BJ (cell line): ENCODE measurements at regions not wholly inside any gene's neighbourhood (a gene's known extent, or its start where the extent isn't known, plus 50 kb on each side); places are given as distances from the start of the nearest gene placed in this dataset.

Experiments used
- CTCF ChIA-PET: fragments of 350-600 bp; formaldehyde crosslinking; extraction: SDS; loops from one replicate; lab custom pipeline; 2021; ENCODE audit warnings: antibody characterized with exemption, inconsistent platforms; lab: Yijun Ruan, JAX
- POLR2A ChIA-PET: fragments of 300-600 bp; sonication (Branson Sonifier 250); formaldehyde crosslinking; extraction: SDS; loops from one replicate; lab custom pipeline; 2021; ENCODE audit warnings: antibody characterized with exemption; lab: Charles Lee
- DNase-seq: peaks from one replicate; pipeline ENCODE4 v3.0.0-alpha.2; 2011; ENCODE audit warnings: low read depth
- H3K27me3 ChIP-seq: 2 replicates; pipeline ENCODE4 v1.6.0; 2011; ENCODE audit warnings: low read length; ENCODE audit not compliant: control insufficient read depth, insufficient read depth
- H3K36me3 ChIP-seq: 2 replicates; pipeline ENCODE4 v1.5.1; 2011; ENCODE audit warnings: low read length; ENCODE audit not compliant: control insufficient read depth, insufficient read depth
- H3K4me3 ChIP-seq: 2 replicates; pipeline ENCODE4 v1.5.1; 2011; ENCODE audit warnings: low read depth, mild to moderate bottlenecking, control low read depth, low read length
- TF ChIP-seq, protein P1 (sequence below): IDR thresholded peaks from 2 replicates; pipeline ENCODE4 v1.5.1; 2011; ENCODE audit warnings: low read depth, mild to moderate bottlenecking, control low read depth, inconsistent platforms, low read length, moderate library complexity; ENCODE audit not compliant: insufficient read depth

DNA sequence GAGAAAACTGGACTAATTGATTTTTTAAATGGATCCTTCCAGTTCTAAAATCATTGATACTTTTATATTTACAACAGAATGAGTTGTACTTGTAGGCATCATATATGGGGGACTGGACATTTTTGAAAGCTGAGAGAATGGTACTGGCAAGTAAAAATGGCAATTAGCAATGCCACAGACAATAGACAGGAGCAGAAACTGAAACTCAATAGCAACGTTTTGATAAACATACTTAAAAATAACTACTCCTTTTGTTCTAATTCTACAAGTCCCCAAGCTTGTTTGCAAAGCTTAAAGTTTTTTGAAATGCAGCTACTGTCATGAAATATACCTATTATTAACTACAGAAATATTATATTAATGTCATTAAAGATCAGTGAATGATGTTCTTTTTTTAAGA, 52.8 kb upstream of the FBXL7 start:
- no peak for DNase-seq
- Histone ChIP-seq H3K36me3 (no peaks in the 10 kb centered on the region), H3K4me3 (no peak overlapping the region), H3K27me3 (0 out of 2 replicates have a peak, but pooled peaks cover 2% of the 10 kb centered on the region)
- ChIA-PET POLR2A (no interaction called here), CTCF (interaction anchor here (0.7 kb wide), 1 partner anchor 9 kb away, joined by 3 read pairs; no protein-coding TSS in a partner anchor)
- TF ChIP-seq, protein P1, sequence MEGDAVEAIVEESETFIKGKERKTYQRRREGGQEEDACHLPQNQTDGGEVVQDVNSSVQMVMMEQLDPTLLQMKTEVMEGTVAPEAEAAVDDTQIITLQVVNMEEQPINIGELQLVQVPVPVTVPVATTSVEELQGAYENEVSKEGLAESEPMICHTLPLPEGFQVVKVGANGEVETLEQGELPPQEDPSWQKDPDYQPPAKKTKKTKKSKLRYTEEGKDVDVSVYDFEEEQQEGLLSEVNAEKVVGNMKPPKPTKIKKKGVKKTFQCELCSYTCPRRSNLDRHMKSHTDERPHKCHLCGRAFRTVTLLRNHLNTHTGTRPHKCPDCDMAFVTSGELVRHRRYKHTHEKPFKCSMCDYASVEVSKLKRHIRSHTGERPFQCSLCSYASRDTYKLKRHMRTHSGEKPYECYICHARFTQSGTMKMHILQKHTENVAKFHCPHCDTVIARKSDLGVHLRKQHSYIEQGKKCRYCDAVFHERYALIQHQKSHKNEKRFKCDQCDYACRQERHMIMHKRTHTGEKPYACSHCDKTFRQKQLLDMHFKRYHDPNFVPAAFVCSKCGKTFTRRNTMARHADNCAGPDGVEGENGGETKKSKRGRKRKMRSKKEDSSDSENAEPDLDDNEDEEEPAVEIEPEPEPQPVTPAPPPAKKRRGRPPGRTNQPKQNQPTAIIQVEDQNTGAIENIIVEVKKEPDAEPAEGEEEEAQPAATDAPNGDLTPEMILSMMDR = no peak

DNA sequence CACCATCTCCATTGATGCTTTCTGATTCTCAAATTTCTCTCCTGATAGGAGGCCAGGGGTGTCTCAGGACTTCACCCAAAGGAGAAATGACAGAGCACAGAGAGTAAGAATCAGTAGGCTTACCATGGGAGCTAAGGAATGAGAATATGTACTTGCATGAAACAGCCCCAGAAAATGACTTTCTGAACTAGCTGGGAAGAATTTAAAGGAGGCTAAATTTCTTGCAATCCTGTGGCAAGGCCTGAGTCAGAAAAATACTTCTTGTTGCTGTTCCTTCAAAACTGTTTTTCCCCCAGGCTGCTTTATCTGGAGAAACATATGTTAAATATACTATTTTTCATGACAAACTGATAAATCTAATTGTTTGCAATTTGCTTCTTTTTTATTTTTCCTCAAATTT, 53.4 kb upstream of the FBXL7 start:
- ChIA-PET POLR2A (no interaction called here), CTCF (no interaction called here)
- TF ChIP-seq, protein P1 = no peak
- Histone ChIP-seq H3K36me3 (no peaks in the 10 kb centered on the region), H3K27me3 (0 out of 2 replicates have a peak, but pooled peaks cover 2% of the 10 kb centered on the region), H3K4me3 (no peak overlapping the region)
- DNase-seq = peak; percentile 28

DNA sequence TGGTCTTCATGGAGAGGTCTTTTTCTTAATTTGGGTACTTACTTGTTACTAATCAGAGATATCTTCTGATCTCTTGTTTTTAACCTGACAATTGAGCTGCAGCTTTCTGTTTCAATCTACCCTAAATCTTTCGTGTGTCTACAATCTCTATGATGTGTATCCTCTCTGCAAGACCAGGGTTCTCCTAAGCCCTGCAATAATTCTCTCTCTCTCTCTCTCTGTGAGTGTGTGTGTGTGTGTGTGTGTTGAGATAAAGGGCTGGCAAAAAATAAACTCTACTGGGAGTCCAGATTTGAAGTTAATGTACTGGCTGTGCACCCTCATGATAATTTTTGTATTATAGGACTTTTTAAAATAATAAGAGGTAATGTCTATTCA, 57.8 kb upstream of the FBXL7 start:
- DNase-seq = no peak
- POLR2A ChIA-PET = no interaction called here
- Histone ChIP-seq H3K27me3 (0 out of 2 replicates have a peak, but pooled peaks cover 2% of the 10 kb centered on the region), H3K36me3 (no peaks in the 10 kb centered on the region), H3K4me3 (no peak overlapping the region)
- CTCF ChIA-PET = no interaction called here
- TF ChIP-seq, protein P1 = no peak

DNA sequence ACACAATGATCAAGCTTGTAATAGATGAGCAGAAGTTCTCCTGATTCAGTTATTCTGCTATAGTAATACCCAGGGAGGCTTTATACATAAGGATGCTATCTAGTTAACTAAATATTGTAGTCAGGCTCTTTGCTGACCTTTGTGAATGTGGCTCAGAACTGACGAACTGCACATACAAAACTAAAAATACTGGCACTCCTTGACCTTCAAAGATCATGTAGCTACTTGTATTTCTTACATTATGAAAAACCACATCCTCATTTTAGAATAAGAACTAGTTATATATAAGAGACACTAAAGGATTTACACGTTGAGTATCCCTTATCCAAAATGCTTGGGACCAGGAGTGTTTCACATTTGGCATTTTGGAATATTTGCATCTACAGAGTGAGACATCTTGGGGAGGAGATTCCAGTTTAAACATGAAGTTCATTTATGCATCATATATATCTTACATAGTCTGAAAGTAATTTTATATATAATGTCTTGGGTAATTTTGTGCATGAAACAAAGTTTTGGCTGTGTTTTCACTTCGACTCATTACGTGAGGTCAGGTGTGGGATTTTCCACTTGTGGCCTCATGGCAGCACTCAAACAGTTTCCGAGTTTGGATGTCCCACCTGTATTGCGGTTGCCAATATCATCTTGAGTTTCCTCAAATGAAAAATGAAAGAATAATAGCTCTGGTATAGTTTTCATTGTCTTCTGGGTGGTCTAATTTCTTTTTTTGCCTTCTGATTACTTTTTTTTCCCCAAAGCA, 58.4 kb upstream of the FBXL7 start:
- DNase-seq = no peak
- Histone ChIP-seq H3K36me3 (no peaks in the 10 kb centered on the region), H3K27me3 (0 out of 2 replicates have a peak, but pooled peaks cover 2% of the 10 kb centered on the region), H3K4me3 (no peak overlapping the region)
- POLR2A ChIA-PET = no interaction called here
- CTCF ChIA-PET = interaction anchor here (0.6 to 1.2 kb wide), 2 partner anchors 29 to 335 kb away, joined by 3 to 4 read pairs; no protein-coding TSS in a partner anchor
- TF ChIP-seq, protein P1 = no peak

DNA sequence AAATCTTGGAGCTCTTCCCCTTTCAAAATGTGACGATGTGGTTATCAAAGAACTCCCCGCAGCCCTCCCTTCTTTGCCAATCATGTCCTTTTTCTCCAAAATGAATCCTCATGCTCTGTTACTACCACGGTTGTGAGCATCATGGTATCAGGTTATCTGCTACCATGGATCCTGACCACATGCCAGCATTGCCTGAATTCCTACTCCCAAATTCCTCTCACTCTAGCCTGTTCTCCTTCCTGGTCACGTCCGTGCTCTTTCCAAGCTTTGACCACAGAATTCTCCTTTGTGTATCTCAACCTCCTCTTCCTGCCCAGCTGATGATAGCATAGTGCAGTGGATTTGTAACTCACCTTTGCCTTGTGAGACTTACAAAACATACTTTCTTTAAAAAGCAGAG, 59.5 kb upstream of the FBXL7 start:
- H3K4me3 ChIP-seq = no peak overlapping the region
- ChIA-PET CTCF (interaction anchor here (1.2 kb wide), 1 partner anchor 334 kb away, joined by 4 read pairs; no protein-coding TSS in a partner anchor), POLR2A (no interaction called here)
- H3K36me3 ChIP-seq = no peaks in the 10 kb centered on the region
- no peak for DNase-seq
- TF ChIP-seq, protein P1 = no peak
- no peaks in the 10 kb centered on the region for H3K27me3 ChIP-seq
